IMR-90 (cell line): ENCODE measurements at regions not wholly inside any gene's neighbourhood (a gene's known extent, or its start where the extent isn't known, plus 50 kb on each side); places are given as distances from the start of the nearest gene placed in this dataset.

ENCODE experiments used
- ATAC-seq: fragments of 200-7000 bp; cut with Tn5 transposase; 2 replicates; pipeline ENCODE4 v1.9.1; 2020; ENCODE audit warnings: low read depth, mild to moderate bottlenecking, moderate library complexity
- BruUV-seq: library from RNA; stranded (reverse); fragments of 400-500 nt; replicated peaks from 2 replicates; lab custom pipeline; 2021; lab: Mats Ljungman, UMichigan
- CTCF ChIA-PET: fragments of 300-600 bp; formaldehyde crosslinking; extraction: SDS; loops from one replicate; lab custom pipeline; 2021; ENCODE audit warnings: antibody characterized with exemption; lab: Yijun Ruan, JAX
- POLR2A ChIA-PET: fragments of 300-600 bp; sonication (Branson Sonifier 250); formaldehyde crosslinking; loops from one replicate; lab custom pipeline; 2022; ENCODE audit warnings: antibody characterized with exemption; ENCODE audit not compliant: unreplicated experiment; lab: Charles Lee
- DNase-seq: peaks from one replicate; pipeline ENCODE4 v3.0.0; 2013
- H2AFZ ChIP-seq: replicated peaks from 2 replicates; pipeline ENCODE3; 2013; ENCODE audit warnings: low read length, mild to moderate bottlenecking; ENCODE audit not compliant: poor library complexity
- H2AK5ac ChIP-seq: 2 replicates; pipeline ENCODE4 v1.6.1; 2013; ENCODE audit warnings: low read depth, low read length, inconsistent platforms
- H2AK9ac ChIP-seq: replicated peaks from 2 replicates; pipeline ENCODE3; 2013; ENCODE audit warnings: mild to moderate bottlenecking, low read depth, low read length, moderate library complexity; ENCODE audit not compliant: poor library complexity
- H2BK120ac ChIP-seq: 2 replicates; pipeline ENCODE4 v1.6.1; 2013; ENCODE audit warnings: low read depth, low read length, inconsistent platforms
- H2BK15ac ChIP-seq: 3 replicates; pipeline ENCODE4 v1.6.1; 2013; ENCODE audit warnings: low read depth, low read length, inconsistent platforms
- H2BK20ac ChIP-seq: 2 replicates; pipeline ENCODE4 v1.6.1; 2013; ENCODE audit warnings: low read depth, mild to moderate bottlenecking, inconsistent platforms, low read length, moderate library complexity
- H2BK5ac ChIP-seq: 2 replicates; pipeline ENCODE4 v1.6.1; 2013; ENCODE audit warnings: mild to moderate bottlenecking, low read depth, low read length, inconsistent platforms; ENCODE audit not compliant: poor library complexity, severe bottlenecking
- H3K14ac ChIP-seq: replicated peaks from 2 replicates; pipeline ENCODE4 v1.6.1; 2013; ENCODE audit warnings: low read depth, low read length, inconsistent platforms
- H3K18ac ChIP-seq: 2 replicates; pipeline ENCODE4 v1.6.1; 2013; ENCODE audit warnings: low read depth, low read length, control low read depth
- H3K23ac ChIP-seq: 2 replicates; pipeline ENCODE4 v1.6.1; 2013; ENCODE audit warnings: low read depth, low read length, inconsistent platforms
- H3K27ac ChIP-seq: 2 replicates; pipeline ENCODE4 v1.5.1; 2013; ENCODE audit warnings: mild to moderate bottlenecking, control low read depth, low read length; ENCODE audit not compliant: insufficient read depth
- H3K27me3 ChIP-seq: 2 replicates; pipeline ENCODE4 v1.6.1; 2013; ENCODE audit warnings: low read length; ENCODE audit not compliant: control insufficient read depth, insufficient read depth
- H3K36me3 ChIP-seq: 2 replicates; pipeline ENCODE4 v1.6.1; 2013; ENCODE audit warnings: low read length, mixed read lengths; ENCODE audit not compliant: control insufficient read depth, insufficient read depth
- H3K4ac ChIP-seq: 2 replicates; pipeline ENCODE4 v1.6.1; 2013; ENCODE audit warnings: low read depth, low read length, inconsistent platforms
- H3K4me1 ChIP-seq: 2 replicates; pipeline ENCODE4 v1.6.1; 2013; ENCODE audit warnings: low read length, mixed read lengths; ENCODE audit not compliant: control insufficient read depth, insufficient read depth
- H3K4me2 ChIP-seq: 2 replicates; pipeline ENCODE4 v1.6.1; 2013; ENCODE audit warnings: low read depth, mild to moderate bottlenecking, control low read depth, low read length, moderate library complexity
- H3K4me3 ChIP-seq: 2 replicates; pipeline ENCODE4 v1.5.1; 2013; ENCODE audit warnings: low read depth, mild to moderate bottlenecking, control low read depth, low read length, moderate library complexity; ENCODE audit not compliant: insufficient read depth
- H3K56ac ChIP-seq: 2 replicates; pipeline ENCODE4 v1.6.1; 2013; ENCODE audit warnings: low read length, inconsistent platforms; ENCODE audit not compliant: insufficient read depth; ENCODE audit errors: extremely low read depth
- H3K79me1 ChIP-seq, 2 experiments: 2 replicates each; pipeline ENCODE4 v1.6.1; 2013; ENCODE audit warnings: low read length in 2 of 2, inconsistent platforms in 1 of 2, low read depth in 1 of 2
- H3K9ac ChIP-seq: 2 replicates; pipeline ENCODE4 v1.6.1; 2013; ENCODE audit warnings: low read depth, low read length, control low read depth
- H3K9me1 ChIP-seq: 2 replicates; pipeline ENCODE4 v1.6.1; 2013; ENCODE audit warnings: low read length, inconsistent platforms; ENCODE audit not compliant: insufficient read depth
- H3K9me3 ChIP-seq: 2 replicates; pipeline ENCODE4 v1.6.1; 2013; ENCODE audit warnings: low read length; ENCODE audit not compliant: control insufficient read depth, insufficient read depth
- H4K20me1 ChIP-seq: 2 replicates; pipeline ENCODE4 v1.6.1; 2013; ENCODE audit warnings: low read length, inconsistent platforms; ENCODE audit not compliant: insufficient read depth
- H4K5ac ChIP-seq: 2 replicates; pipeline ENCODE4 v1.6.1; 2013; ENCODE audit warnings: mild to moderate bottlenecking, low read depth, low read length, control low read depth
- H4K8ac ChIP-seq, 2 experiments: 2 replicates each; pipeline ENCODE4 v1.6.1; 2013; ENCODE audit warnings: low read depth in 2 of 2, low read length in 2 of 2, control low read depth in 1 of 2, inconsistent platforms in 1 of 2
- H4K91ac ChIP-seq: 2 replicates; pipeline ENCODE4 v1.6.1; 2013; ENCODE audit warnings: low read depth, low read length, inconsistent platforms; ENCODE audit not compliant: insufficient read depth
- BHLHE40 ChIP-seq: fragments of 150-350 bp; IDR thresholded peaks from 2 replicates; pipeline ENCODE4 v1.6.1; 2016; ENCODE audit warnings: mild to moderate bottlenecking, low read depth, low read length
- CEBPB ChIP-seq: IDR thresholded peaks from 2 replicates; pipeline ENCODE4 v1.6.1; 2012; ENCODE audit warnings: low read depth, low read length, improper control_type of control experiment
- CHD1 ChIP-seq: IDR thresholded peaks from 2 replicates; pipeline ENCODE4 v1.6.1; 2012; ENCODE audit warnings: low read depth, low read length, improper control_type of control experiment
- CTCF ChIP-seq: conservative IDR thresholded peaks from 2 replicates; pipeline ENCODE4 v1.5.1; 2012; ENCODE audit warnings: mild to moderate bottlenecking, low read depth, low read length, improper control_type of control experiment
- ELK1 ChIP-seq: fragments of 150-350 bp; IDR thresholded peaks from 2 replicates; pipeline ENCODE4 v1.6.1; 2016; ENCODE audit warnings: low read depth, mild to moderate bottlenecking, low read length, moderate library complexity, borderline replicate concordance
- FOS ChIP-seq: fragments of 150-350 bp; IDR thresholded peaks from 2 replicates; pipeline ENCODE4 v1.6.1; 2016; ENCODE audit warnings: low read depth, low read length
- MAFK ChIP-seq: IDR thresholded peaks from 2 replicates; pipeline ENCODE4 v1.6.1; 2012; ENCODE audit warnings: low read depth, low read length, improper control_type of control experiment
- MAZ ChIP-seq: IDR thresholded peaks from 2 replicates; pipeline ENCODE4 v1.6.1; 2012; ENCODE audit warnings: low read depth, mild to moderate bottlenecking, low read length, improper control_type of control experiment, moderate library complexity, borderline replicate concordance
- MXI1 ChIP-seq: IDR thresholded peaks from 2 replicates; pipeline ENCODE4 v1.6.1; 2012; ENCODE audit warnings: low read depth, mild to moderate bottlenecking, low read length, moderate library complexity, borderline replicate concordance
- NFE2L2 ChIP-seq: fragments of 150-350 bp; IDR thresholded peaks from 2 replicates; pipeline ENCODE4 v1.6.1; 2016; ENCODE audit warnings: low read depth, mild to moderate bottlenecking, low read length
- POLR2A ChIP-seq: IDR thresholded peaks from 2 replicates; pipeline ENCODE4 v1.6.1; 2012; ENCODE audit warnings: mild to moderate bottlenecking, low read depth, low read length
- RAD21 ChIP-seq: IDR thresholded peaks from 2 replicates; pipeline ENCODE4 v1.6.1; 2012; ENCODE audit warnings: low read length, improper control_type of control experiment
- RCOR1 ChIP-seq: IDR thresholded peaks from 2 replicates; pipeline ENCODE4 v1.6.1; 2012; ENCODE audit warnings: mild to moderate bottlenecking, low read length, improper control_type of control experiment; ENCODE audit not compliant: insufficient replicate concordance
- RFX5 ChIP-seq: IDR thresholded peaks from 2 replicates; pipeline ENCODE4 v1.8.0; 2012; ENCODE audit warnings: low read depth, mild to moderate bottlenecking, low read length, moderate library complexity
- SMC3 ChIP-seq: fragments of 150-350 bp; IDR thresholded peaks from 2 replicates; pipeline ENCODE4 v1.6.1; 2016; ENCODE audit warnings: low read depth, mild to moderate bottlenecking, antibody characterized with exemption, low read length, moderate library complexity
- USF2 ChIP-seq: fragments of 150-350 bp; IDR thresholded peaks from 2 replicates; pipeline ENCODE4 v1.6.1; 2017; ENCODE audit warnings: mild to moderate bottlenecking, antibody characterized with exemption, low read length, low read depth
- WGBS, 2 experiments: methylation state at CpG; one replicate each; pipeline versions ENCODE4 v1.1.5 to v1.1.7; 2013; ENCODE audit warnings: missing lambda C conversion rate in 2 of 2; ENCODE audit not compliant: insufficient read length in 1 of 2; ENCODE audit errors: extremely low coverage in 2 of 2; 5-methylcytosine and 5-hydroxymethylcytosine counted together
- dilution Hi-C: fragments of 300-500 bp; cut with HindIII; formaldehyde crosslinking; loops from one replicate; pipeline ENCODE4 v1.14.3; 2018; ENCODE audit warnings: low sequenced_read_pairs; ENCODE audit not compliant: unreplicated experiment
- in situ Hi-C: fragments of 300-500 bp; cut with MboI; formaldehyde crosslinking; loops from 3 replicates; pipeline ENCODE4 v1.14.3; 2019; ENCODE audit warnings: low sequenced_read_pairs, inconsistent platforms, mixed read lengths
- intact Hi-C: fragments of 100-400 bp; cut with micrococcal nuclease; formaldehyde crosslinking; loops from 2 replicates; pipeline ENCODE4 v1.10.0; 2022

GRCh38 chr3:193928354-193929209, 207.4 kb upstream of the HES1 start:
- H2BK5ac ChIP-seq: no peak overlapping the region
- H2BK20ac ChIP-seq: no peak overlapping the region
- dilution Hi-C loops: no loop called here
- ChIA-PET CTCF (no interaction called here), POLR2A (no interaction called here)
- no peak overlapping the region for H3K4me2 ChIP-seq
- H3K14ac ChIP-seq: no peak overlapping the region
- H2AK9ac ChIP-seq: no peak overlapping the region
- ATAC-seq: no peak
- no peak overlapping the region for H2AK5ac ChIP-seq
- no peak overlapping the region for H3K56ac ChIP-seq
- H4K8ac ChIP-seq: no peak overlapping the region
- no peaks in the 10 kb centered on the region for H3K36me3 ChIP-seq
- H3K9me3 ChIP-seq: no peaks in the 10 kb centered on the region
- BruUV-seq: no TSS peak
- DNase-seq: no peak
- no peak overlapping the region for H4K5ac ChIP-seq
- H3K27me3 ChIP-seq: peaks cover 8% of the 10 kb centered on the region
- no peaks in the 10 kb centered on the region for H3K4me1 ChIP-seq
- no CpG with 5 or more reads among the region's 7 CpGs for WGBS, 2 experiments
- intact Hi-C loops: no loop called here
- H3K23ac ChIP-seq: no peak overlapping the region
- in situ Hi-C loops: no loop called here
- H2BK15ac ChIP-seq: no peak overlapping the region
- TF ChIP-seq MAFK (no peak), RCOR1 (no peak), BHLHE40 (no peak), CHD1 (no peak), SMC3 (no peak), POLR2A (no peak), RFX5 (no peak), CEBPB (no peak), MXI1 (no peak), ELK1 (no peak), CTCF (no peak), NFE2L2 (no peak), RAD21 (no peak), USF2 (no peak), FOS (no peak), MAZ (no peak)
- H2BK120ac ChIP-seq: no peak overlapping the region
- no peak overlapping the region for H3K27ac ChIP-seq
- H4K20me1 ChIP-seq: no peaks in the 10 kb centered on the region
- no peak overlapping the region for H4K91ac ChIP-seq
- no peak overlapping the region for H3K4me3 ChIP-seq
- H3K4ac ChIP-seq: no peak overlapping the region
- no peaks in the 10 kb centered on the region for H3K9me1 ChIP-seq
- H3K79me1 ChIP-seq: no peaks in the 10 kb centered on the region
- H2AFZ ChIP-seq: no peak overlapping the region
- H3K18ac ChIP-seq: no peak overlapping the region
- no peak overlapping the region for H3K9ac ChIP-seq
